K562 (cell line): ENCODE measurements at regions not wholly inside any gene's neighbourhood (a gene's known extent, or its start where the extent isn't known, plus 50 kb on each side); places are given as distances from the start of the nearest gene placed in this dataset.

Experiments used
- ATAC-seq: fragments of 200-7000 bp; cut with Tn5 transposase; 3 replicates; pipeline ENCODE4 v1.9.1; 2020; ENCODE audit warnings: moderate library complexity
- BruUV-seq: library from RNA; stranded (reverse); fragments of 400-500 nt; replicated peaks from 2 replicates; lab custom pipeline; 2021; lab: Mats Ljungman, UMichigan
- CTCF ChIA-PET: fragments of 300-600 bp; formaldehyde crosslinking; extraction: SDS; loops from one replicate; lab custom pipeline; 2021; ENCODE audit warnings: low intra/inter-chr PET ratio; lab: Yijun Ruan, JAX
- POLR2A ChIA-PET: fragments of 300-600, 350-650 bp; sonication (Branson Sonifier 250); formaldehyde crosslinking; extraction: SDS; loops from one replicate; lab custom pipeline; 2021; ENCODE audit warnings: antibody characterized with exemption, inconsistent platforms; lab: Yijun Ruan, JAX
- DNase-seq, 4 experiments: peaks; one replicate each; pipeline versions ENCODE4 v3.0.0 to v3.0.0-alpha.2; 2011 to 2018; ENCODE audit warnings: low spot score in 3 of 4, mixed read lengths in 3 of 4; ENCODE audit errors: extremely low read depth in 1 of 4
- FAIRE-seq: peaks from 2 replicates; lab custom pipeline; 2011; peaks lifted over from hg19 to GRCh38; lab: Jason Lieb, UNC
- H2AFZ ChIP-seq: 2 replicates; pipeline ENCODE4 v1.6.0; 2011; ENCODE audit warnings: low read depth, low read length, control low read depth, inconsistent platforms
- H3K27ac ChIP-seq: fragments of 200-600 bp; 3 replicates; pipeline ENCODE4 v1.8.0; 2011; ENCODE audit warnings: low read depth, mild to moderate bottlenecking, control low read depth, inconsistent platforms, low read length, moderate library complexity, mixed read lengths; ENCODE audit errors: extremely low read depth
- H3K27me3 ChIP-seq, 2 experiments: fragments of 300-600 bp in 1 of 2; 2 replicates in 1 of 2; 3 replicates in 1 of 2; pipeline versions ENCODE4 v1.6.0 to v1.8.0; 2011; ENCODE audit warnings: inconsistent platforms in 2 of 2, low read length in 2 of 2, mild to moderate bottlenecking in 1 of 2, mixed read lengths in 1 of 2, moderate library complexity in 1 of 2; ENCODE audit not compliant: control insufficient read depth in 2 of 2, insufficient read depth in 2 of 2
- H3K36me3 ChIP-seq: fragments of 300-600 bp; 3 replicates; pipeline ENCODE4 v1.8.0; 2011; ENCODE audit warnings: mild to moderate bottlenecking, low read length, inconsistent platforms; ENCODE audit not compliant: control insufficient read depth, insufficient read depth
- H3K4me1 ChIP-seq, 2 experiments: fragments of 200-600 bp in 1 of 2; replicated peaks in 1 of 2; 2 replicates in 1 of 2; 3 replicates in 1 of 2; pipeline versions ENCODE4 v1.5.1 to v1.8.0; 2011; ENCODE audit warnings: inconsistent platforms in 2 of 2, low read length in 2 of 2, mild to moderate bottlenecking in 1 of 2, mixed read lengths in 1 of 2, moderate library complexity in 1 of 2; ENCODE audit not compliant: control insufficient read depth in 2 of 2, insufficient read depth in 2 of 2
- H3K4me2 ChIP-seq: 2 replicates; pipeline ENCODE4 v1.6.1; 2011; ENCODE audit warnings: low read length, control low read depth, inconsistent platforms, mixed read lengths; ENCODE audit not compliant: insufficient read depth
- H3K4me3 ChIP-seq: fragments of 200-600 bp; sonication (generic), shearing (Covaris generic); 2 replicates; pipeline ENCODE4 v1.5.1; 2016; ENCODE audit warnings: control low read depth, inconsistent platforms
- H3K79me2 ChIP-seq: fragments of 200-600 bp; 3 replicates; pipeline ENCODE4 v1.8.0; 2011; ENCODE audit warnings: low read length, inconsistent platforms; ENCODE audit not compliant: control insufficient read depth, insufficient read depth
- H3K9ac ChIP-seq, 2 experiments: 2 replicates each; pipeline versions ENCODE4 v1.6.0 to v1.6.1; 2011; ENCODE audit warnings: low read depth in 2 of 2, low read length in 2 of 2, control low read depth in 1 of 2, inconsistent platforms in 1 of 2, mild to moderate bottlenecking in 1 of 2, mixed read lengths in 1 of 2; ENCODE audit not compliant: insufficient read depth in 1 of 2
- H3K9me1 ChIP-seq: one replicate; pipeline ENCODE4 v1.6.0; 2011; ENCODE audit warnings: inconsistent platforms, mild to moderate bottlenecking, low read length, moderate library complexity; ENCODE audit not compliant: control insufficient read depth, insufficient read depth
- H3K9me3 ChIP-seq: replicated peaks from 2 replicates; pipeline ENCODE4 v1.5.1; 2011; ENCODE audit warnings: low read depth, low read length, inconsistent platforms; ENCODE audit not compliant: control insufficient read depth, insufficient read depth
- H4K20me1 ChIP-seq: replicated peaks from 2 replicates; pipeline ENCODE4 v1.6.1; 2011; ENCODE audit warnings: low read length, inconsistent platforms, mixed read lengths; ENCODE audit not compliant: control insufficient read depth, insufficient read depth
- CC2D1A ChIP-seq: fragments of 450-650 bp; IDR thresholded peaks from 2 replicates; pipeline ENCODE4 v1.6.1; 2017; ENCODE audit warnings: mild to moderate bottlenecking
- FOXA3 ChIP-seq, 2 experiments: fragments of 450-650 bp in 1 of 2; sonication (generic) in 1 of 2; formaldehyde crosslinking; IDR thresholded peaks in 1 of 2; conservative IDR thresholded peaks in 1 of 2; 2 replicates each; pipeline versions ENCODE4 v1.4.0 to v1.8.0; 2020 to 2022; ENCODE audit warnings: mild to moderate bottlenecking in 2 of 2, missing genetic modification reagents in 1 of 2
- FOXK2 ChIP-seq, 2 experiments: fragments of 450-650 bp; IDR thresholded peaks in 1 of 2; conservative IDR thresholded peaks in 1 of 2; 2 replicates each; pipeline ENCODE4 v1.6.1; 2016; ENCODE audit warnings: low read depth in 2 of 2, mild to moderate bottlenecking in 1 of 2
- HINFP ChIP-seq: fragments of 450-650 bp; conservative IDR thresholded peaks from 2 replicates; pipeline ENCODE4 v1.6.1; 2016; ENCODE audit warnings: missing genetic modification characterization, low read depth, mild to moderate bottlenecking, control low read depth, missing compliant biosample characterization
- L3MBTL2 ChIP-seq: fragments of 450-650 bp; IDR thresholded peaks from 2 replicates; pipeline ENCODE4 v1.6.1; 2016; ENCODE audit warnings: mild to moderate bottlenecking, moderate library complexity
- MAFK ChIP-seq: IDR thresholded peaks from 2 replicates; pipeline ENCODE4 v1.6.1; 2011; ENCODE audit warnings: low read length, improper control_type of control experiment
- NUFIP1 ChIP-seq: fragments of 450-650 bp; IDR thresholded peaks from 2 replicates; pipeline ENCODE4 v1.6.1; 2018; ENCODE audit not compliant: partially characterized antibody
- RBBP5 ChIP-seq: fragments of 200-600 bp; sonication (generic); IDR thresholded peaks from 2 replicates; pipeline ENCODE4 v1.6.1; 2012; ENCODE audit warnings: borderline replicate concordance, mild to moderate bottlenecking, low read length, control low read depth, inconsistent platforms; ENCODE audit not compliant: insufficient read depth, poor library complexity, severe bottlenecking
- RBM25 ChIP-seq: fragments of 200-400 bp; formaldehyde crosslinking; IDR thresholded peaks from 2 replicates; pipeline ENCODE4 v1.6.1; 2018; ENCODE audit warnings: low read length, low read depth, moderate library complexity; ENCODE audit not compliant: severe bottlenecking
- RBM34 ChIP-seq: fragments of 200-400 bp; formaldehyde crosslinking; IDR thresholded peaks from 2 replicates; pipeline ENCODE4 v1.6.1; 2018; ENCODE audit warnings: low read length, borderline replicate concordance; ENCODE audit not compliant: insufficient read depth
- RFX1 ChIP-seq: fragments of 450-650 bp; IDR thresholded peaks from 2 replicates; pipeline ENCODE4 v1.6.1; 2016; ENCODE audit warnings: mild to moderate bottlenecking, moderate library complexity
- TFAM ChIP-seq: fragments of 250-450 bp; sonication (Bioruptor Pico); conservative IDR thresholded peaks from 2 replicates; pipeline ENCODE4 v1.5.0; 2021; ENCODE audit warnings: mild to moderate bottlenecking, moderate library complexity
- YBX1 ChIP-seq: fragments of 450-650 bp; IDR thresholded peaks from 2 replicates; pipeline ENCODE4 v1.7.1; 2016; ENCODE audit warnings: mild to moderate bottlenecking
- ZNF197 ChIP-seq: fragments of 200-800 bp; sonication (Bioruptor generic); IDR thresholded peaks from 2 replicates; pipeline ENCODE4 v1.6.1; 2016; ENCODE audit warnings: low read depth, missing genetic modification characterization, missing compliant biosample characterization
- ZNF232 ChIP-seq: sonication (generic); formaldehyde crosslinking; IDR thresholded peaks from 2 replicates; pipeline ENCODE4 v1.8.0; 2022; ENCODE audit warnings: mild to moderate bottlenecking, missing genetic modification reagents
- ZNF253 ChIP-seq: fragments of 250-450 bp; sonication (Bioruptor Pico); conservative IDR thresholded peaks from 2 replicates; pipeline ENCODE4 v1.6.1; 2021; ENCODE audit warnings: mild to moderate bottlenecking
- ZNF324 ChIP-seq: fragments of 250-450 bp; sonication (Bioruptor Pico); IDR thresholded peaks from 2 replicates; pipeline ENCODE4 v1.4.0; 2020; ENCODE audit warnings: mild to moderate bottlenecking
- ZNF347 ChIP-seq: fragments of 450-650 bp; formaldehyde crosslinking; IDR thresholded peaks from 2 replicates; pipeline ENCODE4 v1.4.0; 2020; ENCODE audit warnings: low read depth, mild to moderate bottlenecking, moderate library complexity
- WGBS: fragments of 100-300 bp; shearing (Covaris generic); methylation state at CpG from one replicate; pipeline ENCODE4 v1.1.6; 2016; ENCODE audit warnings: low coverage, mixed read lengths; ENCODE audit not compliant: insufficient coverage; ENCODE audit errors: missing lambda C conversion rate; 5-methylcytosine and 5-hydroxymethylcytosine counted together
- in situ Hi-C: fragments of 300-500 bp; cut with MboI; formaldehyde crosslinking; loops from 4 replicates; pipeline ENCODE4 v1.15.0; 2018; ENCODE audit warnings: inconsistent platforms, mixed read lengths
- intact Hi-C: fragments of 100-400 bp; cut with micrococcal nuclease; formaldehyde crosslinking; loops from 2 replicates; pipeline ENCODE4 v1.14.2; 2022

DNA sequence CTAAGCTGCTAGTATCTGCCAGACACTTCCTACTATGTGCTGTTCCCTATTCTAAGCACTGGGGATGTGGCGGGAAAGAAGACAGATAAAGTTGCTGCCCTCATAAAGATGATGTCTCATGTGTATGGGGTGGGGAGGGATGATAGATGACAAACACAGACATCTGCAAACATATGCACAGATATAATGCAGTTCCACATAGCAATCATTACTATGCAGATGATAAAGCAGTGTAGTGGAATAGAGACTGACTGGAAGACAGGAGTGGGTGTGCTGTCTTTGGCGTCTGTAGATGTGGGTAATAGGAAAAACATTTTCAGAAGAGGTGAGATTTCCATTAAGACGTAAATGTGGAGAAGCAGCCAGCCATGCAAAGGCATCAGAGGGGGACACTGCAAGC lies 243.6 kb downstream of the DPY19L2 start (continued):
- TF ChIP-seq TFAM (CRISPR knock-in tag) (no peak), L3MBTL2 (no peak)

- ChIA-PET POLR2A (no interaction called here), CTCF (no interaction called here)
- Histone ChIP-seq H3K9me1 (no peaks in the 10 kb centered on the region), H3K4me3 (no peak overlapping the region), H4K20me1 (no peaks in the 10 kb centered on the region), H3K79me2 (no peaks in the 10 kb centered on the region), H3K36me3 (no peaks in the 10 kb centered on the region), H3K9me3 (no peaks in the 10 kb centered on the region), H3K27ac (no peak overlapping the region)
- in situ Hi-C loops: loop anchor here (25.0 kb wide), 2 partner anchors 388 to 838 kb away; no protein-coding TSS in a partner anchor
- no TSS peak for BruUV-seq
- 1% methylated on average over 4 of the region's 4 CpGs for WGBS
- no peak for DNase-seq
- no peak for FAIRE-seq
- TF ChIP-seq ZNF347 (CRISPR knock-in tag) (no peak), YBX1 (no peak), FOXK2 (conservative IDR thresholded peaks at IDR 0.05 in 1 of 2, IDR thresholded peaks at IDR 0.05 in 1 of 2; ENCODE audit: low read depth in 2 of 2) (no peak), RBM25 (no peak), MAFK (no peak), RBM34 (no peak), NUFIP1 (no peak), ZNF197 (no peak), HINFP (tag) (no peak), ZNF253 (CRISPR knock-in tag) (no peak), L3MBTL2 (no peak), ZNF324 (CRISPR knock-in tag) (no peak), FOXA3 (CRISPR knock-in tag; conservative IDR thresholded peaks at IDR 0.05 in 1 of 2, IDR thresholded peaks at IDR 0.05 in 1 of 2) (no peak), RBBP5 (no peak), RFX1 (no peak), CC2D1A (no peak), ZNF232 (CRISPR knock-in tag) (no peak)
- TF ChIP-seq, all 486 proteins: peak for 0
- Histone ChIP-seq H3K4me2 (no peak overlapping the region), H3K9ac (no peak overlapping the region), H3K27me3 (no peaks in the 10 kb centered on the region), H3K4me1 (no peaks in the 10 kb centered on the region; a peak in 1 of 5 replicates), H2AFZ (no peak overlapping the region)
- intact Hi-C loops: loop anchor here (5.0 to 10.0 kb wide), 2 partner anchors 319 to 833 kb away; no protein-coding TSS in a partner anchor
- ATAC-seq: no peak
Observed at GRCh38 chr12:63423839-63424238, 244.5 kb downstream of the DPY19L2 start.
